Right atrium auricular region (tissue), 2 donors: ENCODE measurements at regions not wholly inside any gene's neighbourhood (a gene's known extent, or its start where the extent isn't known, plus 50 kb on each side); places are given as distances from the start of the nearest gene placed in this dataset.
"Not testable (repeated sequence)": the region's sequence is repeated elsewhere in the genome, so short reads cannot be mapped to it uniquely, and the experiment has no call there.

ENCODE experiments used
- DNase-seq: peaks from one replicate; pipeline ENCODE4 v3.0.0-alpha.2; 2019; ENCODE audit warnings: low spot score
- H3K27ac ChIP-seq, 2 donors: fragments of 200-600 bp; sonication (generic); 1 replicate in 1 of 2; 2 replicates in 1 of 2; pipeline ENCODE4 v1.5.1; 2016 to 2019
- H3K27me3 ChIP-seq, 2 donors: fragments of 200-600 bp; sonication (generic); one replicate each; pipeline versions ENCODE4 v1.5.1 to v1.6.0; 2017 to 2019
- H3K36me3 ChIP-seq: fragments of 200-600 bp; sonication (generic); one replicate; pipeline ENCODE4 v1.5.1; 2016
- H3K4me1 ChIP-seq, 2 donors: fragments of 200-600 bp; sonication (generic); one replicate each; pipeline versions ENCODE4 v1.5.1 to v1.6.0; 2017 to 2019
- H3K4me3 ChIP-seq, 2 donors: fragments of 200-600 bp; sonication (generic); 1 replicate in 1 of 2; 2 replicates in 1 of 2; pipeline ENCODE4 v1.5.1; 2017 to 2019; ENCODE audit warnings: mild to moderate bottlenecking in 1 of 2, moderate library complexity in 1 of 2
- H3K9me3 ChIP-seq, 2 donors: fragments of 200-600 bp; sonication (generic); one replicate each; pipeline ENCODE4 v1.5.1; 2019
- CTCF ChIP-seq, 2 donors: fragments of 200-600 bp; sonication (generic); IDR thresholded peaks; one replicate each; pipeline ENCODE4 v1.5.1; 2019; ENCODE audit warnings: antibody characterized with exemption in 2 of 2

- no peak overlapping the region for H3K4me3 ChIP-seq
- DNase-seq, result no peak
- no peaks in the 10 kb centered on the region for H3K9me3 ChIP-seq
- H3K4me1 ChIP-seq, result peaks cover 0 to under 1% of the 10 kb centered on the region in 2 donors
- H3K27ac ChIP-seq, result no peak overlapping the region
- no peak for TF ChIP-seq CTCF (IDR thresholded peaks at IDR 0.05)
- H3K27me3 ChIP-seq, result no peaks in the 10 kb centered on the region
- no peaks in the 10 kb centered on the region for H3K36me3 ChIP-seq
Observed at GRCh38 chr4:17238633-17239032, 273.3 kb downstream of the QDPR start.

- Histone ChIP-seq H3K4me3 (no peak overlapping the region), H3K27ac (no peak overlapping the region), H3K27me3 (no peaks in the 10 kb centered on the region), H3K4me1 (peaks cover 0 to 18% of the 10 kb centered on the region in 2 donors), H3K9me3 (no peaks in the 10 kb centered on the region), H3K36me3 (no peaks in the 10 kb centered on the region)
- DNase-seq, result no peak
- TF ChIP-seq CTCF (IDR thresholded peaks at IDR 0.05), result no peak
Observed at GRCh38 chr4:17236686-17237085, 275.2 kb downstream of the QDPR start.

- Histone ChIP-seq H3K4me3 (no peak overlapping the region), H3K4me1 (peaks cover 0 to 27% of the 10 kb centered on the region in 2 donors), H3K27ac (no peak overlapping the region), H3K9me3 (no peaks in the 10 kb centered on the region), H3K27me3 (no peaks in the 10 kb centered on the region), H3K36me3 (no peaks in the 10 kb centered on the region)
- no peak for TF ChIP-seq CTCF (IDR thresholded peaks at IDR 0.05)
- DNase-seq, result no peak
Observed at GRCh38 chr4:17234678-17235077, 277.2 kb downstream of the QDPR start.

- Histone ChIP-seq H3K9me3 (no peaks in the 10 kb centered on the region), H3K4me3 (no peak overlapping the region), H3K27ac (peak overlapping the region; percentile 85 to 92), H3K27me3 (no peaks in the 10 kb centered on the region), H3K4me1 (peaks cover 0 to 27% of the 10 kb centered on the region in 2 donors), H3K36me3 (no peaks in the 10 kb centered on the region)
- DNase-seq, result peak; percentile 77
- TF ChIP-seq CTCF (IDR thresholded peaks at IDR 0.05), result no peak
Observed at GRCh38 chr4:17232566-17233253, 279.2 kb downstream of the QDPR start.

GRCh38 chr4:17231880-17232475, 279.9 kb downstream of the QDPR start:
- H3K27me3 ChIP-seq, H3K4me3 ChIP-seq, H3K36me3 ChIP-seq, H3K9me3 ChIP-seq: not testable (repeated sequence)
- peak; percentile 65 for DNase-seq
- Histone ChIP-seq H3K27ac (peak overlapping the region; percentile 85 to 92), H3K4me1 (peaks cover 0 to 27% of the 10 kb centered on the region in 2 donors)

GRCh38 chr4:17230727-17231126, 281.2 kb downstream of the QDPR start:
- Histone ChIP-seq H3K36me3 (no peaks in the 10 kb centered on the region), H3K9me3 (no peaks in the 10 kb centered on the region), H3K27me3 (no peaks in the 10 kb centered on the region), H3K4me1 (peaks cover 0 to 27% of the 10 kb centered on the region in 2 donors), H3K27ac (peak overlapping the region in 1 of 2 donors; percentile 85), H3K4me3 (no peak overlapping the region)
- no peak for TF ChIP-seq CTCF (IDR thresholded peaks at IDR 0.05)
- no peak for DNase-seq
